H9 (cell line): ENCODE measurements at regions not wholly inside any gene's neighbourhood (a gene's known extent, or its start where the extent isn't known, plus 50 kb on each side); places are given as distances from the start of the nearest gene placed in this dataset.

ENCODE experiments used
- DNase-seq: peaks from one replicate; pipeline ENCODE4 v3.0.0-alpha.2; 2017
- H2AFZ ChIP-seq: one replicate; pipeline ENCODE4 v1.6.1; 2013; ENCODE audit warnings: mild to moderate bottlenecking, low read length, control low read depth, moderate library complexity
- H2AK5ac ChIP-seq: 2 replicates; pipeline ENCODE4 v1.6.1; 2013; ENCODE audit warnings: low read length, control low read depth, mixed read lengths; ENCODE audit not compliant: insufficient read length
- H2BK120ac ChIP-seq: one replicate; pipeline ENCODE4 v1.6.1; 2013; ENCODE audit warnings: low read depth, mild to moderate bottlenecking, low read length, control low read depth, inconsistent platforms; ENCODE audit not compliant: poor library complexity, severe bottlenecking
- H2BK12ac ChIP-seq: 2 replicates; pipeline ENCODE4 v1.6.1; 2013; ENCODE audit warnings: low read length, control low read depth, mixed read lengths, low read depth; ENCODE audit not compliant: insufficient read length
- H2BK15ac ChIP-seq: 2 replicates; pipeline ENCODE4 v1.6.1; 2013; ENCODE audit warnings: low read depth, low read length, control low read depth
- H2BK20ac ChIP-seq: one replicate; pipeline ENCODE4 v1.6.1; 2013; ENCODE audit warnings: low read depth, mild to moderate bottlenecking, low read length, control low read depth, inconsistent platforms; ENCODE audit not compliant: poor library complexity, severe bottlenecking
- H2BK5ac ChIP-seq: 2 replicates; pipeline ENCODE4 v1.6.1; 2013; ENCODE audit warnings: low read length, control low read depth, mixed read lengths; ENCODE audit not compliant: insufficient read length
- H3K14ac ChIP-seq: 2 replicates; pipeline ENCODE4 v1.6.1; 2013; ENCODE audit warnings: low read length, control low read depth; ENCODE audit not compliant: insufficient read depth
- H3K18ac ChIP-seq: 2 replicates; pipeline ENCODE4 v1.6.1; 2013; ENCODE audit warnings: low read depth, mild to moderate bottlenecking, mixed read lengths, low read length, control low read depth; ENCODE audit not compliant: insufficient read length
- H3K23ac ChIP-seq: 2 replicates; pipeline ENCODE4 v1.6.1; 2013; ENCODE audit warnings: low read length, control low read depth, mixed read lengths, low read depth; ENCODE audit not compliant: insufficient read length
- H3K23me2 ChIP-seq: 2 replicates; pipeline ENCODE4 v1.6.1; 2013; ENCODE audit warnings: low read depth, mild to moderate bottlenecking, mixed read lengths, low read length, control low read depth; ENCODE audit not compliant: insufficient read length, poor library complexity, severe bottlenecking
- H3K27ac ChIP-seq: 2 replicates; pipeline ENCODE4 v1.5.1; 2013; ENCODE audit warnings: low read length, control low read depth, mixed read lengths, low read depth; ENCODE audit not compliant: insufficient read length
- H3K27me3 ChIP-seq: 2 replicates; pipeline ENCODE4 v1.6.1; 2013; ENCODE audit warnings: low read length, control low read depth, inconsistent platforms; ENCODE audit not compliant: insufficient read depth
- H3K4ac ChIP-seq: 2 replicates; pipeline ENCODE4 v1.6.1; 2013; ENCODE audit warnings: low read depth, mild to moderate bottlenecking, control low read depth, inconsistent platforms, low read length, moderate library complexity
- H3K4me1 ChIP-seq: 2 replicates; pipeline ENCODE4 v1.6.1; 2013; ENCODE audit warnings: low read length, control low read depth, inconsistent platforms; ENCODE audit not compliant: insufficient read depth
- H3K4me2 ChIP-seq: 2 replicates; pipeline ENCODE4 v1.6.1; 2013; ENCODE audit warnings: low read length, control low read depth, mixed read lengths; ENCODE audit not compliant: insufficient read length, insufficient read depth
- H3K56ac ChIP-seq: 2 replicates; pipeline ENCODE4 v1.6.1; 2013; ENCODE audit warnings: low read depth, mild to moderate bottlenecking, mixed read lengths, low read length, control low read depth; ENCODE audit not compliant: insufficient read length
- H3K79me1 ChIP-seq: 2 replicates; pipeline ENCODE4 v1.6.1; 2013; ENCODE audit warnings: low read depth, mild to moderate bottlenecking, moderate library complexity, low read length, control low read depth, inconsistent platforms; ENCODE audit not compliant: insufficient read depth, poor library complexity, severe bottlenecking
- H3K79me2 ChIP-seq: 2 replicates; pipeline ENCODE4 v1.6.1; 2013; ENCODE audit warnings: low read length, control low read depth, inconsistent platforms; ENCODE audit not compliant: insufficient read depth
- H3K9ac ChIP-seq: 2 replicates; pipeline ENCODE4 v1.6.1; 2013; ENCODE audit warnings: low read length, control low read depth, mixed read lengths; ENCODE audit not compliant: insufficient read length; ENCODE audit errors: extremely low read depth
- H3K9me3 ChIP-seq: one replicate; pipeline ENCODE4 v1.6.1; 2013; ENCODE audit warnings: low read depth, low read length, inconsistent platforms; ENCODE audit not compliant: control insufficient read depth
- H3T11ph ChIP-seq: one replicate; pipeline ENCODE4 v1.6.1; 2013; ENCODE audit warnings: mild to moderate bottlenecking, low read length, control low read depth, inconsistent platforms
- H4K20me1 ChIP-seq: one replicate; pipeline ENCODE4 v1.6.1; 2013; ENCODE audit not compliant: control insufficient read depth, insufficient read length, insufficient read depth
- H4K5ac ChIP-seq: 2 replicates; pipeline ENCODE4 v1.6.1; 2013; ENCODE audit warnings: low read depth, mild to moderate bottlenecking, mixed read lengths, low read length, control low read depth; ENCODE audit not compliant: insufficient read length
- H4K8ac ChIP-seq: replicated peaks from 2 replicates; pipeline ENCODE4 v1.6.1; 2013; ENCODE audit warnings: low read length, control low read depth, mixed read lengths, low read depth; ENCODE audit not compliant: insufficient read length
- H4K91ac ChIP-seq: 2 replicates; pipeline ENCODE4 v1.6.1; 2013; ENCODE audit warnings: low read depth, mild to moderate bottlenecking, moderate library complexity, mixed read lengths, low read length, control low read depth; ENCODE audit not compliant: insufficient read length
- H3K27ac Mint-ChIP-seq, 3 experiments: 2 replicates in 2 of 3; 3 replicates in 1 of 3; pipeline ENCODE4 v1.8.0; 2020 to 2021; ENCODE audit warnings: mixed read lengths in 3 of 3, mild to moderate bottlenecking in 1 of 3, moderate library complexity in 1 of 3
- H3K27me3 Mint-ChIP-seq: 2 replicates; pipeline ENCODE4 v1.8.0; 2021; ENCODE audit warnings: low read depth, mild to moderate bottlenecking, moderate library complexity, mixed read lengths
- H3K36me3 Mint-ChIP-seq, 3 experiments: 2 replicates in 2 of 3; 3 replicates in 1 of 3; pipeline ENCODE4 v1.8.0; 2020 to 2021; ENCODE audit warnings: low read depth in 3 of 3, mixed read lengths in 3 of 3; ENCODE audit not compliant: insufficient read depth in 1 of 3
- H3K4me1 Mint-ChIP-seq, 2 experiments: 2 replicates each; pipeline ENCODE4 v1.8.0; 2020; ENCODE audit warnings: mixed read lengths in 2 of 2
- H3K4me3 Mint-ChIP-seq, 2 experiments: 2 replicates in 1 of 2; 3 replicates in 1 of 2; pipeline ENCODE4 v1.8.0; 2020 to 2021; ENCODE audit warnings: mild to moderate bottlenecking in 2 of 2, mixed read lengths in 2 of 2, moderate library complexity in 1 of 2
- H3K9me3 Mint-ChIP-seq, 2 experiments: 2 replicates in 1 of 2; 3 replicates in 1 of 2; pipeline ENCODE4 v1.8.0; 2020; ENCODE audit warnings: mild to moderate bottlenecking in 2 of 2, mixed read lengths in 2 of 2, moderate library complexity in 1 of 2
- CTCF ChIP-seq: fragments of 200-600 bp; sonication (generic); conservative IDR thresholded peaks from 3 replicates; pipeline ENCODE4 v1.8.0; 2021; ENCODE audit warnings: antibody characterized with exemption, mild to moderate bottlenecking

GRCh38 chr14:84131924-84132323, 1398.0 kb upstream of the FLRT2 start:
- Histone ChIP-seq H2AK5ac (no peak overlapping the region), H3K27me3 (no peaks in the 10 kb centered on the region), H3K4ac (no peak overlapping the region), H2BK12ac (no peak overlapping the region), H4K20me1 (no peaks in the 10 kb centered on the region), H2BK120ac (no peak overlapping the region), H3K14ac (no peak overlapping the region), H3K23me2 (no peaks in the 10 kb centered on the region), H2BK20ac (no peak overlapping the region), H2AFZ (no peak overlapping the region), H3K18ac (no peak overlapping the region), H2BK5ac (no peak overlapping the region), H3T11ph (no peak overlapping the region), H4K91ac (no peak overlapping the region), H3K9me3 (no peaks in the 10 kb centered on the region), H3K79me2 (no peaks in the 10 kb centered on the region), H3K79me1 (no peaks in the 10 kb centered on the region), H3K27ac (no peak overlapping the region), H3K4me2 (no peak overlapping the region), H4K8ac (no peak overlapping the region), H3K56ac (no peak overlapping the region), H3K4me1 (no peaks in the 10 kb centered on the region), H3K9ac (no peak overlapping the region), H3K23ac (no peak overlapping the region), H2BK15ac (no peak overlapping the region), H4K5ac (no peak overlapping the region)
- Mint-ChIP-seq H3K27ac (no peak overlapping the region), H3K27me3 (no peaks in the 10 kb centered on the region), H3K4me3 (no peak overlapping the region), H3K36me3 (peaks cover 2 to 9% (median 6%) of the 10 kb centered on the region in 3 experiments; a peak in 5 of 7 replicates), H3K9me3 (peaks cover 3 to 14% of the 10 kb centered on the region in 2 experiments; a peak in 4 of 5 replicates), H3K4me1 (peaks cover 0 to 2% of the 10 kb centered on the region in 2 experiments; a peak in 1 of 4 replicates)
- no peak for TF ChIP-seq CTCF
- DNase-seq, result no peak
